ENCODE measurements at regions not wholly inside any gene's neighbourhood (a gene's known extent, or its start where the extent isn't known, plus 50 kb on each side); places are given as distances from the start of the nearest gene placed in this dataset.
"Not testable (repeated sequence)": the region's sequence is repeated elsewhere in the genome, so short reads cannot be mapped to it uniquely, and the experiment has no call there.

GRCh38 chrX:3994315-3994714, 280.9 kb upstream of the PRKX start:
- Mint-ChIP-seq H3K27ac (ENCODE audit: unreplicated experiment) (no peak overlapping the region), H3K36me3 (ENCODE audit: low read depth, unreplicated experiment) (no peaks in the 10 kb centered on the region), H3K27me3 (ENCODE audit: low read depth, unreplicated experiment) (no peaks in the 10 kb centered on the region), H3K9me3 (ENCODE audit: unreplicated experiment) (no peaks in the 10 kb centered on the region), H3K4me3 (ENCODE audit: unreplicated experiment) (no peak overlapping the region), H3K4me1 (ENCODE audit: low read depth, unreplicated experiment) (no peaks in the 10 kb centered on the region)
- Histone ChIP-seq H3K27ac (ENCODE audit: low read depth, low read length) (no peak overlapping the region), H3K9ac (ENCODE audit: low read length) (no peak overlapping the region), H3K4me2 (ENCODE audit: low read length) (no peak overlapping the region), H3K4me3 (ENCODE audit: insufficient read depth, low read depth, low read length) (no peak overlapping the region), H2AFZ (ENCODE audit: low read depth, low read length) (no peak overlapping the region), H4K20me1 (ENCODE audit: insufficient read depth, low read length) (no peaks in the 10 kb centered on the region), H3K36me3 (ENCODE audit: insufficient read depth, low read length) (no peaks in the 10 kb centered on the region), H3K4me1 (ENCODE audit: insufficient read depth, low read length) (no peaks in the 10 kb centered on the region), H3K9me3 (ENCODE audit: insufficient read depth, low read depth, low read length) (no peaks in the 10 kb centered on the region), H3K27me3 (ENCODE audit: insufficient read depth, low read length) (no peaks in the 10 kb centered on the region), H3K79me2 (ENCODE audit: insufficient read depth, low read length) (no peaks in the 10 kb centered on the region)
- no peak for DNase-seq (ENCODE audit: low read depth)
- no peak for FAIRE-seq
- TF ChIP-seq CTCF (IDR thresholded peaks at IDR 0.05; ENCODE audit: insufficient read depth, low read depth, low read length) = no peak
- no peak for TF ChIP-seq EZH2 (IDR thresholded peaks at IDR 0.05; ENCODE audit: insufficient read depth, low read length)

- Mint-ChIP-seq H3K4me1 (ENCODE audit: low read depth, unreplicated experiment) (no peaks in the 10 kb centered on the region), H3K4me3 (ENCODE audit: unreplicated experiment) (no peak overlapping the region), H3K36me3 (ENCODE audit: low read depth, unreplicated experiment) (no peaks in the 10 kb centered on the region), H3K27me3 (ENCODE audit: low read depth, unreplicated experiment) (no peaks in the 10 kb centered on the region), H3K27ac (ENCODE audit: unreplicated experiment) (no peak overlapping the region), H3K9me3 (ENCODE audit: unreplicated experiment) (no peaks in the 10 kb centered on the region)
- Histone ChIP-seq H3K9ac (ENCODE audit: low read length) (no peak overlapping the region), H3K36me3 (ENCODE audit: insufficient read depth, low read length) (no peaks in the 10 kb centered on the region), H3K4me1 (ENCODE audit: insufficient read depth, low read length) (no peaks in the 10 kb centered on the region), H3K27me3 (ENCODE audit: insufficient read depth, low read length) (no peaks in the 10 kb centered on the region), H3K4me3 (ENCODE audit: insufficient read depth, low read depth, low read length) (no peak overlapping the region), H3K9me3 (ENCODE audit: insufficient read depth, low read depth, low read length) (no peaks in the 10 kb centered on the region), H3K4me2 (ENCODE audit: low read length) (no peak overlapping the region), H3K79me2 (ENCODE audit: insufficient read depth, low read length) (no peaks in the 10 kb centered on the region), H3K27ac (ENCODE audit: low read depth, low read length) (no peak overlapping the region), H2AFZ (ENCODE audit: low read depth, low read length) (no peak overlapping the region), H4K20me1 (ENCODE audit: insufficient read depth, low read length) (no peaks in the 10 kb centered on the region)
- DNase-seq (ENCODE audit: low read depth) = no peak
- FAIRE-seq = peak; percentile 43
- no peak for TF ChIP-seq EZH2 (IDR thresholded peaks at IDR 0.05; ENCODE audit: insufficient read depth, low read length)
- TF ChIP-seq CTCF (IDR thresholded peaks at IDR 0.05; ENCODE audit: insufficient read depth, low read depth, low read length) = no peak
Measured at GRCh38 chrX:3990569-3990968, 277.1 kb upstream of the PRKX start.

GRCh38 chrX:3972104-3972858, 258.8 kb upstream of the PRKX start:
- H3K4me2 ChIP-seq (ENCODE audit: low read length); H2AFZ ChIP-seq (ENCODE audit: low read depth, low read length); FAIRE-seq; H3K36me3 ChIP-seq (ENCODE audit: insufficient read depth, low read length); H4K20me1 ChIP-seq (ENCODE audit: insufficient read depth, low read length); H3K9me3 ChIP-seq (ENCODE audit: insufficient read depth, low read depth, low read length); H3K4me1 Mint-ChIP-seq (ENCODE audit: low read depth, unreplicated experiment); H3K27me3 Mint-ChIP-seq (ENCODE audit: low read depth, unreplicated experiment); H3K9me3 Mint-ChIP-seq (ENCODE audit: unreplicated experiment); H3K27ac Mint-ChIP-seq (ENCODE audit: unreplicated experiment); DNase-seq (ENCODE audit: low read depth); H3K4me1 ChIP-seq (ENCODE audit: insufficient read depth, low read length); H3K4me3 Mint-ChIP-seq (ENCODE audit: unreplicated experiment); H3K36me3 Mint-ChIP-seq (ENCODE audit: low read depth, unreplicated experiment); H3K79me2 ChIP-seq (ENCODE audit: insufficient read depth, low read length); H3K27me3 ChIP-seq (ENCODE audit: insufficient read depth, low read length); H3K27ac ChIP-seq (ENCODE audit: low read depth, low read length); H3K9ac ChIP-seq (ENCODE audit: low read length); H3K4me3 ChIP-seq (ENCODE audit: insufficient read depth, low read depth, low read length): not testable (repeated sequence)

All from astrocyte (in vitro differentiated cells and primary cell).